ENCODE measurements at regions not wholly inside any gene's neighbourhood (a gene's known extent, or its start where the extent isn't known, plus 50 kb on each side); places are given as distances from the start of the nearest gene placed in this dataset.

GRCh38 chr21:39000496-39000895, 182.8 kb downstream of the PSMG1 start:
- TF ChIP-seq, protein P1, sequence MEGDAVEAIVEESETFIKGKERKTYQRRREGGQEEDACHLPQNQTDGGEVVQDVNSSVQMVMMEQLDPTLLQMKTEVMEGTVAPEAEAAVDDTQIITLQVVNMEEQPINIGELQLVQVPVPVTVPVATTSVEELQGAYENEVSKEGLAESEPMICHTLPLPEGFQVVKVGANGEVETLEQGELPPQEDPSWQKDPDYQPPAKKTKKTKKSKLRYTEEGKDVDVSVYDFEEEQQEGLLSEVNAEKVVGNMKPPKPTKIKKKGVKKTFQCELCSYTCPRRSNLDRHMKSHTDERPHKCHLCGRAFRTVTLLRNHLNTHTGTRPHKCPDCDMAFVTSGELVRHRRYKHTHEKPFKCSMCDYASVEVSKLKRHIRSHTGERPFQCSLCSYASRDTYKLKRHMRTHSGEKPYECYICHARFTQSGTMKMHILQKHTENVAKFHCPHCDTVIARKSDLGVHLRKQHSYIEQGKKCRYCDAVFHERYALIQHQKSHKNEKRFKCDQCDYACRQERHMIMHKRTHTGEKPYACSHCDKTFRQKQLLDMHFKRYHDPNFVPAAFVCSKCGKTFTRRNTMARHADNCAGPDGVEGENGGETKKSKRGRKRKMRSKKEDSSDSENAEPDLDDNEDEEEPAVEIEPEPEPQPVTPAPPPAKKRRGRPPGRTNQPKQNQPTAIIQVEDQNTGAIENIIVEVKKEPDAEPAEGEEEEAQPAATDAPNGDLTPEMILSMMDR (IDR thresholded peaks at IDR 0.05) = no peak
- TF ChIP-seq ZFX (IDR thresholded peaks at IDR 0.05; ENCODE audit: borderline replicate concordance) = no peak

Measured in 22Rv1 (cell line).